B cell (primary cell): ENCODE measurements at regions not wholly inside any gene's neighbourhood (a gene's known extent, or its start where the extent isn't known, plus 50 kb on each side); places are given as distances from the start of the nearest gene placed in this dataset.

Experiments used
- ATAC-seq: fragments of 200-7000 bp; cut with Tn5 transposase; one replicate; pipeline ENCODE4 v1.10.0; 2021; ENCODE audit warnings: low read depth, mild to moderate bottlenecking, moderate number of reproducible peaks, moderate library complexity
- CTCF ChIA-PET: fragments of 350-600 bp; sonication (Branson Sonifier 250); formaldehyde crosslinking; loops from one replicate; lab custom pipeline; 2021; ENCODE audit warnings: antibody characterized with exemption, inconsistent platforms; lab: Charles Lee
- POLR2A ChIA-PET: fragments of 350-600 bp; sonication (Branson Sonifier 250); formaldehyde crosslinking; loops from one replicate; lab custom pipeline; 2021; ENCODE audit warnings: antibody characterized with exemption; lab: Charles Lee
- DNase-seq: peaks from one replicate; pipeline ENCODE4 v3.0.0; 2013
- H2AFZ ChIP-seq: 2 replicates; pipeline ENCODE4 v1.6.1; 2012; ENCODE audit warnings: mild to moderate bottlenecking, low read depth, low read length; ENCODE audit not compliant: insufficient read depth, poor library complexity, severe bottlenecking
- H3K27ac ChIP-seq, 2 donors: 1 replicate in 1 of 2; 2 replicates in 1 of 2; pipeline ENCODE4 v1.5.1; 2012 to 2013; ENCODE audit warnings: low read length in 2 of 2, mild to moderate bottlenecking in 2 of 2, moderate library complexity in 1 of 2
- H3K27me3 ChIP-seq, 4 experiments: fragments of 200-600 bp in 1 of 4; sonication (generic) in 1 of 4; replicated peaks in 1 of 4; 1 replicate in 2 of 4; 2 replicates in 2 of 4; pipeline versions ENCODE4 v1.6.1 to v1.7.0; 2013 to 2016; ENCODE audit warnings: low read length in 3 of 4, mild to moderate bottlenecking in 2 of 4, mixed read lengths in 1 of 4, moderate library complexity in 1 of 4; ENCODE audit not compliant: insufficient read depth in 4 of 4, control insufficient read depth in 3 of 4; ENCODE audit errors: control extremely low read depth in 1 of 4
- H3K36me3 ChIP-seq, 2 experiments: replicated peaks in 1 of 2; 1 replicate in 1 of 2; 2 replicates in 1 of 2; pipeline versions ENCODE4 v1.6.1 to v1.7.1; 2013; ENCODE audit warnings: low read length in 1 of 2; ENCODE audit not compliant: insufficient read depth in 2 of 2, control insufficient read depth in 1 of 2; ENCODE audit errors: control extremely low read depth in 1 of 2, extremely low read depth in 1 of 2
- H3K4me1 ChIP-seq, 2 donors: fragments of 200-600 bp in 1 of 2; sonication (generic) in 1 of 2; 1 replicate in 1 of 2; 2 replicates in 1 of 2; pipeline versions ENCODE4 v1.5.1 to v1.6.1; 2013 to 2017; ENCODE audit warnings: low read length in 2 of 2; ENCODE audit not compliant: control insufficient read depth in 2 of 2, insufficient read depth in 2 of 2
- H3K4me2 ChIP-seq: replicated peaks from 2 replicates; pipeline ENCODE3; 2012; ENCODE audit warnings: mild to moderate bottlenecking, low read depth, low read length; ENCODE audit not compliant: poor library complexity, severe bottlenecking
- H3K4me3 ChIP-seq, 5 experiments: fragments of 200-600 bp in 1 of 5; sonication (generic) in 1 of 5; 1 replicate in 3 of 5; 2 replicates in 2 of 5; pipeline versions ENCODE4 v1.5.1 to v1.7.0; 2011 to 2016; ENCODE audit warnings: low read length in 4 of 5, mild to moderate bottlenecking in 4 of 5, low read depth in 2 of 5, control low read depth in 1 of 5, moderate library complexity in 1 of 5; ENCODE audit not compliant: insufficient read depth in 1 of 5; ENCODE audit errors: control extremely low read depth in 1 of 5, extremely low read depth in 1 of 5
- H3K79me2 ChIP-seq: fragments of 200-600 bp; sonication (generic); one replicate; pipeline ENCODE4 v1.6.0; 2016; ENCODE audit warnings: low read length; ENCODE audit not compliant: control insufficient read depth, insufficient read depth
- H3K9ac ChIP-seq: fragments of 200-600 bp; sonication (generic); 2 replicates; pipeline ENCODE4 v1.6.1; 2017; ENCODE audit warnings: mild to moderate bottlenecking, low read length, moderate library complexity
- H3K9me3 ChIP-seq, 3 donors: one replicate each; pipeline versions ENCODE4 v1.6.1 to v1.7.1; 2013; ENCODE audit warnings: low read length in 2 of 3; ENCODE audit not compliant: control insufficient read depth in 2 of 3, insufficient read depth in 1 of 3; ENCODE audit errors: control extremely low read depth in 1 of 3
- H4K20me1 ChIP-seq: 2 replicates; pipeline ENCODE4 v1.6.0; 2012; ENCODE audit warnings: mild to moderate bottlenecking, low read length; ENCODE audit not compliant: insufficient read depth, control insufficient read depth, poor library complexity, severe bottlenecking
- H3K27ac Mint-ChIP-seq: one replicate; pipeline ENCODE4 v1.8.0; 2021; ENCODE audit warnings: mixed read lengths
- H3K27me3 Mint-ChIP-seq: one replicate; pipeline ENCODE4 v1.8.0; 2021; ENCODE audit warnings: mixed read lengths
- H3K4me1 Mint-ChIP-seq: one replicate; pipeline ENCODE4 v1.8.0; 2021; ENCODE audit warnings: mixed read lengths
- H3K4me3 Mint-ChIP-seq: one replicate; pipeline ENCODE4 v1.8.0; 2021; ENCODE audit warnings: mixed read lengths
- H3K9me3 Mint-ChIP-seq: one replicate; pipeline ENCODE4 v1.8.0; 2022; ENCODE audit warnings: mixed read lengths; ENCODE audit not compliant: insufficient read depth
- CTCF ChIP-seq: fragments of 200-600 bp; IDR thresholded peaks from one replicate; pipeline ENCODE4 v1.8.0; 2022; ENCODE audit warnings: antibody characterized with exemption, mild to moderate bottlenecking
- EZH2 ChIP-seq: IDR thresholded peaks from 2 replicates; pipeline ENCODE4 v1.6.1; 2012; ENCODE audit warnings: borderline replicate concordance, low read depth, mild to moderate bottlenecking, moderate library complexity, low read length; ENCODE audit not compliant: insufficient read depth, poor library complexity, severe bottlenecking
- WGBS: methylation state at CpG from one replicate; pipeline ENCODE4 v1.1.5; 2013; ENCODE audit warnings: missing lambda C conversion rate; ENCODE audit not compliant: insufficient coverage; 5-methylcytosine and 5-hydroxymethylcytosine counted together
- intact Hi-C: fragments of 100-400 bp; cut with micrococcal nuclease; formaldehyde crosslinking; loops from one replicate; pipeline ENCODE4 v1.10.0; 2022

DNA sequence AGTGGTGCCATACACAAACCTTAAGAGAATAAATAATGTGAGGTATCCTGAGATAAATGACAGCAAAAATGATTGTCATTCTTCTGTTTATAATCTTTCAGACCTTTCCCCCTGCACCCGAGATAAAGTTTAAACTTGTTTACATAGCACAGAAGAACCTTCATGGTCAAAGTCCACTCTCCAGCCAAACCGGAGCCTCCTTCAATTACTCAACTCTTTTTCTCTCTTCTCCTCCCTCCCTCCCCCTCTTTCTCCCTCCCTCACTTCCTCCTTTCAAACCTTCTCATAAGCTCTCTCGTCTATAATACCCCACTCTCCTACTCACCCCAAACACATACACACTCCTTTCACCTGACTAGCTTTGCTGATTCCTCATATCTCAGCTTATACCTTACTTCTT, 198.9 kb downstream of the EFHB start:
- ATAC-seq = no peak
- H3K27ac Mint-ChIP-seq = no peak overlapping the region
- WGBS = 71% methylated on average over 3 of the region's 3 CpGs

GRCh38 chr3:19734453-19734852, 199.6 kb downstream of the EFHB start:
- CTCF ChIA-PET = no interaction called here
- no peaks in the 10 kb centered on the region for H3K9me3 ChIP-seq
- TF ChIP-seq CTCF = no peak
- no peak for TF ChIP-seq EZH2
- H3K36me3 ChIP-seq = no peaks in the 10 kb centered on the region
- H3K4me3 ChIP-seq = no peak overlapping the region
- Mint-ChIP-seq H3K4me1 (no peaks in the 10 kb centered on the region), H3K27me3 (peaks cover 7% of the 10 kb centered on the region), H3K4me3 (no peak overlapping the region), H3K27ac (no peak overlapping the region), H3K9me3 (no peaks in the 10 kb centered on the region)
- WGBS = 94% methylated on average over 3 of the region's 6 CpGs
- H3K79me2 ChIP-seq = no peaks in the 10 kb centered on the region
- ATAC-seq (no peak), DNase-seq (no peak)
- H3K9ac ChIP-seq = no peak overlapping the region
- POLR2A ChIA-PET = no interaction called here
- no peaks in the 10 kb centered on the region for H3K27me3 ChIP-seq
- intact Hi-C loops = no loop called here
- H4K20me1 ChIP-seq = no peaks in the 10 kb centered on the region
- H3K27ac ChIP-seq = no peak overlapping the region
- H3K4me2 ChIP-seq = no peak overlapping the region
- H2AFZ ChIP-seq = no peak overlapping the region
- no peaks in the 10 kb centered on the region for H3K4me1 ChIP-seq

More for the DNA sequence above, 198.9 kb downstream of the EFHB start:
- peaks cover 7% of the 10 kb centered on the region for H3K27me3 Mint-ChIP-seq
- H3K4me3 ChIP-seq = no peak overlapping the region
- no peak overlapping the region for H3K9ac ChIP-seq
- H3K79me2 ChIP-seq = no peaks in the 10 kb centered on the region
- no peaks in the 10 kb centered on the region for H3K9me3 Mint-ChIP-seq
- ChIA-PET CTCF (no interaction called here), POLR2A (no interaction called here)
- no peak overlapping the region for H3K4me2 ChIP-seq
- no peak for DNase-seq
- no peaks in the 10 kb centered on the region for H3K27me3 ChIP-seq
- no peak overlapping the region for H2AFZ ChIP-seq
- no peak overlapping the region for H3K4me3 Mint-ChIP-seq
- intact Hi-C loops = no loop called here
- no peaks in the 10 kb centered on the region for H3K9me3 ChIP-seq
- TF ChIP-seq EZH2 = no peak
- no peak for TF ChIP-seq CTCF
- H3K4me1 ChIP-seq = no peaks in the 10 kb centered on the region
- no peak overlapping the region for H3K27ac ChIP-seq
- H4K20me1 ChIP-seq = no peaks in the 10 kb centered on the region
- H3K36me3 ChIP-seq = no peaks in the 10 kb centered on the region
- H3K4me1 Mint-ChIP-seq = no peaks in the 10 kb centered on the region
